Heart right ventricle (tissue), 16 donors: ENCODE measurements at regions not wholly inside any gene's neighbourhood (a gene's known extent, or its start where the extent isn't known, plus 50 kb on each side); places are given as distances from the start of the nearest gene placed in this dataset.

Source experiments
- ATAC-seq, 8 donors: fragments of 200-7000 bp; cut with Tn5 transposase; one replicate each; pipeline ENCODE4 v1.9.1; 2020; ENCODE audit warnings: mild to moderate bottlenecking in 8 of 8, moderate library complexity in 8 of 8, moderate number of reproducible peaks in 1 of 8
- DNase-seq, 2 donors: peaks; one replicate each; pipeline ENCODE4 v3.0.0-alpha.2; 2020
- H3K27ac ChIP-seq, 10 donors: fragments of 200-600 bp; sonication (generic) in 2 of 10; one replicate each; pipeline versions ENCODE4 v1.5.0 to v1.8.0; 2020 to 2022; ENCODE audit warnings: mild to moderate bottlenecking in 3 of 10
- H3K27me3 ChIP-seq, 7 donors: fragments of 200-600 bp; one replicate each; pipeline ENCODE4 v1.8.0; 2021 to 2022; ENCODE audit warnings: mild to moderate bottlenecking in 2 of 7
- H3K36me3 ChIP-seq, 9 donors: fragments of 200-600 bp; sonication (generic) in 1 of 9; one replicate each; pipeline versions ENCODE4 v1.5.0 to v1.8.0; 2020 to 2022; ENCODE audit warnings: mild to moderate bottlenecking in 2 of 9
- H3K4me1 ChIP-seq, 9 donors: fragments of 200-600 bp; sonication (generic) in 1 of 9; one replicate each; pipeline versions ENCODE4 v1.5.0 to v1.8.0; 2020 to 2022; ENCODE audit warnings: mild to moderate bottlenecking in 4 of 9
- H3K4me3 ChIP-seq, 10 donors: fragments of 200-600 bp; sonication (generic) in 2 of 10; one replicate each; pipeline versions ENCODE4 v1.5.0 to v1.8.0; 2020 to 2022; ENCODE audit warnings: mild to moderate bottlenecking in 7 of 10, moderate library complexity in 2 of 10
- H3K9me3 ChIP-seq, 11 donors: fragments of 200-600 bp in 10 of 11; sonication (generic) in 2 of 11; one replicate each; pipeline versions ENCODE4 v1.5.0 to v1.8.0; 2013 to 2022; ENCODE audit warnings: mild to moderate bottlenecking in 2 of 11, control low read depth in 1 of 11, moderate library complexity in 1 of 11
- CTCF ChIP-seq, 9 donors: fragments of 200-600 bp; sonication (generic) in 2 of 9; IDR thresholded peaks; one replicate each; pipeline versions ENCODE4 v1.5.0 to v1.8.0; 2021 to 2022; ENCODE audit warnings: antibody characterized with exemption in 9 of 9, mild to moderate bottlenecking in 5 of 9, moderate library complexity in 1 of 9
- WGBS, 2 donors: extraction: QIAGEN DNeasy Blood & Tissue Kit; methylation state at CpG; one replicate each; pipeline ENCODE4 v1.1.7; 2013; ENCODE audit warnings: inconsistent platforms in 1 of 2; 5-methylcytosine and 5-hydroxymethylcytosine counted together
- intact Hi-C, 10 donors: fragments of 100-400 bp; cut with DNase I; formaldehyde crosslinking; loops; one replicate each; pipeline versions ENCODE4 v1.11.1 to v1.14.2; 2022
- donor health status: Arrhythmogenic right ventricular cardiomyopathy.
- donor health status: ischemic (EF 13 %, LVEDD 7.1; RV severe dilation, severe dysfunction).
- donor health status: healthy with polysubstance abuse.
- donor health status: DM: no; HTN: yes; CAD: no.
- donor health status: DM: no; HTN: no; CAD: no.
- donor health status: ischemic (EF 25% LVEDD 6.9; RV normal size, moderate dysfunction).
- donor health status: ischemic (EF 25% LVEDD 5.7; RV mildly dilated, moderate dysfunction).
- donor health status: healthy.
- donor health status: DM: yes; HTN: yes; CAD: no.
- donor health status: Ischemic cardiomyopathy.
- donor health status: ischemic (EF 35%, LVEDD 5.7; RV mildly dilated, moderate dysfunction).
- donor health status: nonischemic (EF 11% LVEDD 7.7; RV severe dilation, severe dysfunction).
- donor health status: DM: yes; HTN: yes; CAD: no.
- donor health status: PGD.
- donor health status: ischemic (EF 29% LVEDD 5.4; RV normal size, mild dysfunction).
- donor health status: nonischemic (EF 23%, LVEDD 6.1; RV moderate dilation, normal function).

- Histone ChIP-seq H3K9me3 (no peaks in the 10 kb centered on the region), H3K27me3 (no peaks in the 10 kb centered on the region), H3K36me3 (no peaks in the 10 kb centered on the region), H3K4me3 (no peak overlapping the region), H3K27ac (no peak overlapping the region), H3K4me1 (no peaks in the 10 kb centered on the region)
- TF ChIP-seq CTCF (IDR thresholded peaks at IDR 0.05) = no peak
- 83 to 86% methylated on average over 6 of the region's 6 CpGs for WGBS, 2 donors
- ATAC-seq (no peak), DNase-seq (no peak)
- intact Hi-C loops = no loop called here
Observed at GRCh38 chr12:74321381-74321780, 216.3 kb upstream of the ATXN7L3B start.

GRCh38 chr12:74322792-74323191 lies 214.8 kb upstream of the ATXN7L3B start:
- no peak for TF ChIP-seq CTCF (IDR thresholded peaks at IDR 0.05)

GRCh38 chr12:74328623-74329022 lies 209.0 kb upstream of the ATXN7L3B start:
- Histone ChIP-seq H3K27ac (no peak overlapping the region), H3K27me3 (no peaks in the 10 kb centered on the region), H3K36me3 (no peaks in the 10 kb centered on the region), H3K4me1 (no peaks in the 10 kb centered on the region), H3K9me3 (no peaks in the 10 kb centered on the region), H3K4me3 (no peak overlapping the region)
- TF ChIP-seq CTCF (IDR thresholded peaks at IDR 0.05) = no peak
- WGBS, 2 donors = 82 to 87% methylated on average over 2 of the region's 2 CpGs
- intact Hi-C loops = no loop called here
- ATAC-seq (no peak), DNase-seq (no peak)

More at GRCh38 chr12:74322792-74323191, 214.8 kb upstream of the ATXN7L3B start:
- ATAC-seq (no peak), DNase-seq (no peak)
- Histone ChIP-seq H3K4me3 (no peak overlapping the region), H3K27ac (no peak overlapping the region), H3K9me3 (no peaks in the 10 kb centered on the region), H3K4me1 (no peaks in the 10 kb centered on the region), H3K36me3 (no peaks in the 10 kb centered on the region), H3K27me3 (no peaks in the 10 kb centered on the region)
- intact Hi-C loops = no loop called here
- 53 to 63% methylated on average over 2 of the region's 2 CpGs for WGBS, 2 donors

- TF ChIP-seq CTCF (IDR thresholded peaks at IDR 0.05) = no peak
- Histone ChIP-seq H3K4me1 (no peaks in the 10 kb centered on the region), H3K27me3 (no peaks in the 10 kb centered on the region), H3K9me3 (no peaks in the 10 kb centered on the region), H3K27ac (no peak overlapping the region), H3K4me3 (no peak overlapping the region), H3K36me3 (no peaks in the 10 kb centered on the region)
- intact Hi-C loops = no loop called here
- ATAC-seq = no peak
- DNase-seq = no peak
Observed at GRCh38 chr12:74334780-74335179, 202.9 kb upstream of the ATXN7L3B start.

- ATAC-seq (no peak), DNase-seq (no peak)
- no peak overlapping the region for H3K4me3 ChIP-seq
- intact Hi-C loops = no loop called here
- H3K9me3 ChIP-seq = no peaks in the 10 kb centered on the region
- WGBS, 2 donors = 43 to 47% methylated on average over 1 of the region's 1 CpG
- H3K4me1 ChIP-seq = no peaks in the 10 kb centered on the region
- no peaks in the 10 kb centered on the region for H3K27me3 ChIP-seq
- H3K36me3 ChIP-seq = no peaks in the 10 kb centered on the region
- H3K27ac ChIP-seq = no peak overlapping the region
- no peak for TF ChIP-seq CTCF (IDR thresholded peaks at IDR 0.05)
Observed at GRCh38 chr12:74337951-74338350, 199.7 kb upstream of the ATXN7L3B start.
